Suprapubic skin (tissue), 4 donors: ENCODE measurements at regions not wholly inside any gene's neighbourhood (a gene's known extent, or its start where the extent isn't known, plus 50 kb on each side); places are given as distances from the start of the nearest gene placed in this dataset.

ENCODE experiments used
- CTCF ChIP-seq, 2 donors: fragments of 200-600 bp in 1 of 2; fragments of 450-650 bp in 1 of 2; sonication (generic) in 1 of 2; IDR thresholded peaks; one replicate each; pipeline ENCODE4 v1.5.1; 2016 to 2019; ENCODE audit warnings: antibody characterized with exemption in 2 of 2, mild to moderate bottlenecking in 1 of 2, moderate library complexity in 1 of 2
- POLR2A ChIP-seq, 2 donors: fragments of 450-650 bp; IDR thresholded peaks; one replicate each; pipeline ENCODE4 v1.6.1; 2017; ENCODE audit warnings: antibody characterized with exemption in 2 of 2, mild to moderate bottlenecking in 2 of 2, moderate library complexity in 2 of 2
- POLR2AphosphoS5 ChIP-seq, 3 donors: sonication (generic); formaldehyde crosslinking; IDR thresholded peaks; one replicate each; pipeline ENCODE4 v1.6.1; 2017; ENCODE audit warnings: antibody characterized with exemption in 3 of 3

GRCh38 chr3:27557411-27557810, 73.2 kb upstream of the SLC4A7 start:
- TF ChIP-seq POLR2A (IDR thresholded peaks at IDR 0.05) (no peak), CTCF (IDR thresholded peaks at IDR 0.05) (no peak), POLR2AphosphoS5 (IDR thresholded peaks at IDR 0.05) (no peak)
